Smooth muscle cell (in vitro differentiated cells): ENCODE measurements at regions not wholly inside any gene's neighbourhood (a gene's known extent, or its start where the extent isn't known, plus 50 kb on each side); places are given as distances from the start of the nearest gene placed in this dataset.
"Not testable (repeated sequence)": the region's sequence is repeated elsewhere in the genome, so short reads cannot be mapped to it uniquely, and the experiment has no call there.

Source experiments
- DNase-seq: peaks from one replicate; lab custom pipeline; 2025; ENCODE audit not compliant: unreplicated experiment; lab: John Stamatoyannopoulos, UW
- H2AFZ ChIP-seq: fragments of 200-600 bp; sonication (generic); 2 replicates; pipeline ENCODE4 v1.6.0; 2016; ENCODE audit warnings: antibody characterized with exemption, low read depth, mild to moderate bottlenecking
- H3F3A ChIP-seq: fragments of 200-600 bp; sonication (generic); 2 replicates; pipeline ENCODE4 v1.6.0; 2017; ENCODE audit warnings: antibody characterized with exemption, low read depth
- H3K27ac ChIP-seq: fragments of 200-600 bp; sonication (generic); 2 replicates; pipeline ENCODE4 v1.5.1; 2016; ENCODE audit warnings: low read depth, mild to moderate bottlenecking
- H3K27me3 ChIP-seq: fragments of 200-600 bp; sonication (generic); 2 replicates; pipeline ENCODE4 v1.6.1; 2016; ENCODE audit warnings: low read depth, mild to moderate bottlenecking
- H3K36me3 ChIP-seq: fragments of 200-600 bp; sonication (generic); 2 replicates; pipeline ENCODE4 v1.5.1; 2016; ENCODE audit warnings: low read depth
- H3K4me1 ChIP-seq: fragments of 200-600 bp; sonication (generic); 2 replicates; pipeline ENCODE4 v1.5.1; 2016; ENCODE audit warnings: low read depth
- H3K4me2 ChIP-seq: fragments of 200-600 bp; sonication (generic); 2 replicates; pipeline ENCODE4 v1.6.0; 2016; ENCODE audit warnings: mild to moderate bottlenecking
- H3K4me3 ChIP-seq: fragments of 200-600 bp; sonication (generic); 2 replicates; pipeline ENCODE4 v1.5.1; 2016; ENCODE audit warnings: mild to moderate bottlenecking
- H3K79me2 ChIP-seq: fragments of 200-600 bp; sonication (generic); 2 replicates; pipeline ENCODE4 v1.6.0; 2016; ENCODE audit warnings: low read depth, mild to moderate bottlenecking
- H3K9ac ChIP-seq: fragments of 200-600 bp; sonication (generic); 2 replicates; pipeline ENCODE4 v1.6.0; 2016; ENCODE audit warnings: low read depth
- H3K9me3 ChIP-seq: fragments of 200-600 bp; sonication (generic); replicated peaks from 2 replicates; pipeline ENCODE4 v1.5.1; 2016; ENCODE audit warnings: low read depth
- H4K20me1 ChIP-seq: fragments of 200-600 bp; sonication (generic); 2 replicates; pipeline ENCODE4 v1.6.0; 2016; ENCODE audit warnings: low read depth
- CTCF ChIP-seq: fragments of 200-600 bp; sonication (generic); IDR thresholded peaks from 2 replicates; pipeline ENCODE4 v1.5.1; 2017; ENCODE audit warnings: borderline replicate concordance, mild to moderate bottlenecking, antibody characterized with exemption; ENCODE audit not compliant: insufficient read depth, poor library complexity, severe bottlenecking
- WGBS: methylation state at CpG from one replicate; pipeline ENCODE4 v1.1.7; 2016; ENCODE audit warnings: low lambda C conversion rate; 5-methylcytosine and 5-hydroxymethylcytosine counted together

GRCh38 chr6:8809662-8810061 is 374.3 kb upstream of the SLC35B3 start:
- Histone ChIP-seq H3K4me1 (no peaks in the 10 kb centered on the region), H3K27ac (no peak overlapping the region), H3K4me2 (no peak overlapping the region), H3K27me3 (no peaks in the 10 kb centered on the region), H3K4me3 (no peak overlapping the region), H3K9me3 (no peaks in the 10 kb centered on the region), H2AFZ (no peak overlapping the region), H3K79me2 (no peaks in the 10 kb centered on the region), H3K36me3 (no peaks in the 10 kb centered on the region), H3F3A (no peaks in the 10 kb centered on the region), H4K20me1 (no peaks in the 10 kb centered on the region), H3K9ac (no peak overlapping the region)
- DNase-seq = no peak
- 92% methylated on average over 4 of the region's 4 CpGs for WGBS
- no peak for TF ChIP-seq CTCF

GRCh38 chr6:8803181-8803760 is 367.9 kb upstream of the SLC35B3 start:
- no peaks in the 10 kb centered on the region for H3K27me3 ChIP-seq
- no peaks in the 10 kb centered on the region for H4K20me1 ChIP-seq
- H3K4me1 ChIP-seq = no peaks in the 10 kb centered on the region
- no peaks in the 10 kb centered on the region for H3K79me2 ChIP-seq
- H3K27ac ChIP-seq = no peak overlapping the region
- no peak for DNase-seq
- TF ChIP-seq CTCF = no peak
- no peak overlapping the region for H3K4me3 ChIP-seq
- no peaks in the 10 kb centered on the region for H3F3A ChIP-seq
- no peak overlapping the region for H3K9ac ChIP-seq
- H3K9me3 ChIP-seq = no peaks in the 10 kb centered on the region
- H2AFZ ChIP-seq = no peak overlapping the region
- no peak overlapping the region for H3K4me2 ChIP-seq
- no peaks in the 10 kb centered on the region for H3K36me3 ChIP-seq
- WGBS = 69% methylated on average over 2 of the region's 2 CpGs

GRCh38 chr6:8802397-8802796 is 367.1 kb upstream of the SLC35B3 start:
- not testable (repeated sequence) for H3K9me3 ChIP-seq, H3K79me2 ChIP-seq, H3K27me3 ChIP-seq, H3K9ac ChIP-seq, H3K4me1 ChIP-seq, H3K4me3 ChIP-seq, H3F3A ChIP-seq, H3K27ac ChIP-seq, DNase-seq, H3K36me3 ChIP-seq, H3K4me2 ChIP-seq, H4K20me1 ChIP-seq, H2AFZ ChIP-seq
- WGBS = 90% methylated on average over 4 of the region's 4 CpGs

GRCh38 chr6:8794420-8794819 is 359.1 kb upstream of the SLC35B3 start:
- H3K9me3 ChIP-seq = no peaks in the 10 kb centered on the region
- no peaks in the 10 kb centered on the region for H3K36me3 ChIP-seq
- 89% methylated on average over 3 of the region's 3 CpGs for WGBS
- H3K4me1 ChIP-seq = no peaks in the 10 kb centered on the region
- no peaks in the 10 kb centered on the region for H4K20me1 ChIP-seq
- no peaks in the 10 kb centered on the region for H3K27me3 ChIP-seq
- DNase-seq = no peak
- no peaks in the 10 kb centered on the region for H3F3A ChIP-seq
- no peak for TF ChIP-seq CTCF
- no peak overlapping the region for H3K27ac ChIP-seq
- H3K4me2 ChIP-seq = no peak overlapping the region
- no peak overlapping the region for H3K4me3 ChIP-seq
- no peak overlapping the region for H3K9ac ChIP-seq
- H2AFZ ChIP-seq = no peak overlapping the region
- H3K79me2 ChIP-seq = no peaks in the 10 kb centered on the region
